Uterus (tissue), 2 donors: ENCODE measurements at regions not wholly inside any gene's neighbourhood (a gene's known extent, or its start where the extent isn't known, plus 50 kb on each side); places are given as distances from the start of the nearest gene placed in this dataset.

Source experiments
- POLR2A ChIP-seq, 2 donors: fragments of 450-650 bp; IDR thresholded peaks; one replicate each; pipeline ENCODE4 v1.6.1; 2016; ENCODE audit warnings: antibody characterized with exemption in 2 of 2, mild to moderate bottlenecking in 1 of 2, moderate library complexity in 1 of 2
- TF ChIP-seq, protein P1 (sequence below), 4 experiments: fragments of 200-600 bp in 2 of 4; fragments of 450-650 bp in 2 of 4; sonication (generic) in 2 of 4; IDR thresholded peaks; one replicate each; pipeline ENCODE4 v1.5.1; 2016 to 2019; ENCODE audit warnings: antibody characterized with exemption in 4 of 4, mild to moderate bottlenecking in 2 of 4, moderate library complexity in 1 of 4

DNA sequence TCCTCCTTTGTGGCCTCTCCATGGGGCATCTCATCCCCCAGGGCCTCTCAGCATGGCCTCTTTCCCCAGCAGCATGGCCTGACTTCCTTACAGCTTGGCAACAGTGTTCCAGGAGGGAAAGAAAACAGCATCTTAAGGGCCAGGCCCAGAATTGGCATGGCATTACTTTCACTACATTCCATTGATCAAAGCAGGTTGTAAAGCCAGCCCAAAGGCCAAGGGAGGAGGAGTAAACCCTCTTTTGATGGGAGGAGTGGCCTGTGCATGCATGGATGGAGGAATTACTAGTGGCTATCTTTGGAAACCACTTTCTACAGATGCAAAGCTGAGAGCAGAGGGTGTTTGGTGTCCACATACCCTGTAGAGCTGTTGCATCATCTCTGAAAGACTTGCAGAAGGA, 149.4 kb downstream of the AIPL1 start:
- TF ChIP-seq, protein P1, sequence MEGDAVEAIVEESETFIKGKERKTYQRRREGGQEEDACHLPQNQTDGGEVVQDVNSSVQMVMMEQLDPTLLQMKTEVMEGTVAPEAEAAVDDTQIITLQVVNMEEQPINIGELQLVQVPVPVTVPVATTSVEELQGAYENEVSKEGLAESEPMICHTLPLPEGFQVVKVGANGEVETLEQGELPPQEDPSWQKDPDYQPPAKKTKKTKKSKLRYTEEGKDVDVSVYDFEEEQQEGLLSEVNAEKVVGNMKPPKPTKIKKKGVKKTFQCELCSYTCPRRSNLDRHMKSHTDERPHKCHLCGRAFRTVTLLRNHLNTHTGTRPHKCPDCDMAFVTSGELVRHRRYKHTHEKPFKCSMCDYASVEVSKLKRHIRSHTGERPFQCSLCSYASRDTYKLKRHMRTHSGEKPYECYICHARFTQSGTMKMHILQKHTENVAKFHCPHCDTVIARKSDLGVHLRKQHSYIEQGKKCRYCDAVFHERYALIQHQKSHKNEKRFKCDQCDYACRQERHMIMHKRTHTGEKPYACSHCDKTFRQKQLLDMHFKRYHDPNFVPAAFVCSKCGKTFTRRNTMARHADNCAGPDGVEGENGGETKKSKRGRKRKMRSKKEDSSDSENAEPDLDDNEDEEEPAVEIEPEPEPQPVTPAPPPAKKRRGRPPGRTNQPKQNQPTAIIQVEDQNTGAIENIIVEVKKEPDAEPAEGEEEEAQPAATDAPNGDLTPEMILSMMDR (IDR thresholded peaks at IDR 0.05) = no peak
- no peak for TF ChIP-seq POLR2A (IDR thresholded peaks at IDR 0.05)
